NCI-H446 (cell line): ENCODE measurements at regions not wholly inside any gene's neighbourhood (a gene's known extent, or its start where the extent isn't known, plus 50 kb on each side); places are given as distances from the start of the nearest gene placed in this dataset.

ENCODE experiments used
- DNase-seq, 2 experiments: peaks; one replicate each; lab custom pipeline; 2025; lab: John Stamatoyannopoulos, UW

GRCh38 chr7:106196460-106197021 lies 84.4 kb upstream of the SYPL1 start:
- no peak for DNase-seq

- DNase-seq, result no peak
Observed at GRCh38 chr7:106193661-106194060, 81.5 kb upstream of the SYPL1 start.

- DNase-seq, result no peak
Observed at GRCh38 chr7:106190589-106191330, 78.6 kb upstream of the SYPL1 start.

GRCh38 chr7:106187613-106188350 lies 75.7 kb upstream of the SYPL1 start:
- no peak for DNase-seq

GRCh38 chr7:106185719-106186118 lies 73.6 kb upstream of the SYPL1 start:
- DNase-seq, result no peak

GRCh38 chr7:106183952-106184351 lies 71.8 kb upstream of the SYPL1 start:
- no peak for DNase-seq

- no peak for DNase-seq
Observed at GRCh38 chr7:106182904-106183303, 70.8 kb upstream of the SYPL1 start.

- DNase-seq, result no peak
Observed at GRCh38 chr7:106181658-106182265, 69.7 kb upstream of the SYPL1 start.

GRCh38 chr7:106180721-106181120 lies 68.6 kb upstream of the SYPL1 start:
- DNase-seq, result no peak

- DNase-seq, result no peak
Observed at GRCh38 chr7:106179256-106179655, 67.1 kb upstream of the SYPL1 start.

GRCh38 chr7:106178593-106179134 lies 66.6 kb upstream of the SYPL1 start:
- DNase-seq, result peak in 1 of 2 experiments; percentile 28

GRCh38 chr7:106177738-106178592 lies 65.9 kb upstream of the SYPL1 start:
- no peak for DNase-seq

- DNase-seq, result no peak
Observed at GRCh38 chr7:106177300-106177690, 65.2 kb upstream of the SYPL1 start.

- peak; percentile 74 to 87 for DNase-seq
Observed at GRCh38 chr7:106176414-106177299, 64.5 kb upstream of the SYPL1 start.

GRCh38 chr7:106175507-106175906 lies 63.4 kb upstream of the SYPL1 start:
- no peak for DNase-seq

GRCh38 chr7:106170651-106171050 lies 58.5 kb upstream of the SYPL1 start:
- DNase-seq, result no peak

- DNase-seq, result peak; percentile 63 to 82
Observed at GRCh38 chr7:106169821-106170610, 57.9 kb upstream of the SYPL1 start.

GRCh38 chr7:106167439-106168136 lies 55.5 kb upstream of the SYPL1 start:
- no peak for DNase-seq
